SK-N-SH treated with all-trans-retinoic acid at 6 μM for 48 hours (cell line): ENCODE measurements at regions not wholly inside any gene's neighbourhood (a gene's known extent, or its start where the extent isn't known, plus 50 kb on each side); places are given as distances from the start of the nearest gene placed in this dataset.

Experiments used
- ATAC-seq: fragments of 200-7000 bp; cut with Tn5 transposase; 3 replicates; pipeline ENCODE4 v1.9.1; 2020; ENCODE audit warnings: mild to moderate bottlenecking, moderate library complexity
- ARNTL ChIP-seq: fragments of 450-650 bp; formaldehyde crosslinking; IDR thresholded peaks from 2 replicates; pipeline ENCODE4 v1.5.0; 2020; ENCODE audit warnings: low read depth, mild to moderate bottlenecking, moderate library complexity, borderline replicate concordance
- BACH2 ChIP-seq: fragments of 250-450 bp; sonication (Bioruptor Pico); IDR thresholded peaks from 2 replicates; pipeline ENCODE4 v1.9.0; 2021; ENCODE audit warnings: mild to moderate bottlenecking, borderline replicate concordance
- ESRRG ChIP-seq: fragments of 250-450 bp; sonication (Bioruptor Pico); IDR thresholded peaks from 2 replicates; pipeline ENCODE4 v1.6.1; 2021; ENCODE audit warnings: mild to moderate bottlenecking
- ISL1 ChIP-seq: fragments of 250-450 bp; sonication (Bioruptor Pico); IDR thresholded peaks from 2 replicates; pipeline ENCODE4 v2.1.2; 2022; ENCODE audit warnings: mild to moderate bottlenecking, moderate library complexity
- PPARA ChIP-seq: fragments of 250-450 bp; sonication (Bioruptor Pico); IDR thresholded peaks from 2 replicates; pipeline ENCODE4 v1.5.0; 2020; ENCODE audit warnings: mild to moderate bottlenecking, borderline replicate concordance
- RARB ChIP-seq: fragments of 250-450 bp; sonication (Bioruptor Pico); IDR thresholded peaks from 2 replicates; pipeline ENCODE4 v1.8.0; 2021; ENCODE audit warnings: mild to moderate bottlenecking, moderate library complexity
- SNAI2 ChIP-seq: fragments of 250-450 bp; sonication (Bioruptor Pico); IDR thresholded peaks from 2 replicates; pipeline ENCODE4 v1.5.0; 2020; ENCODE audit warnings: mild to moderate bottlenecking, moderate library complexity
- TCF4 ChIP-seq: fragments of 250-450 bp; sonication (Bioruptor Pico); IDR thresholded peaks from 2 replicates; pipeline ENCODE4 v1.8.0; 2021; ENCODE audit warnings: mild to moderate bottlenecking, moderate library complexity, borderline replicate concordance
- TOX ChIP-seq: fragments of 250-450 bp; sonication (Bioruptor Pico); IDR thresholded peaks from 2 replicates; pipeline ENCODE4 v1.8.0; 2021; ENCODE audit warnings: mild to moderate bottlenecking, moderate library complexity, borderline replicate concordance
- ZFP3 ChIP-seq: fragments of 250-450 bp; sonication (Bioruptor Pico); IDR thresholded peaks from 2 replicates; pipeline ENCODE4 v1.5.0; 2020; ENCODE audit warnings: mild to moderate bottlenecking, moderate library complexity
- ZFP30 ChIP-seq: fragments of 450-650 bp; formaldehyde crosslinking; IDR thresholded peaks from 2 replicates; pipeline ENCODE4 v1.5.0; 2022; ENCODE audit warnings: mild to moderate bottlenecking, moderate library complexity
- ZNF565 ChIP-seq: fragments of 450-650 bp; formaldehyde crosslinking; conservative IDR thresholded peaks from 2 replicates; pipeline ENCODE4 v1.5.0; 2020; ENCODE audit warnings: low read depth, mild to moderate bottlenecking, moderate library complexity
- ZNF70 ChIP-seq: fragments of 450-650 bp; formaldehyde crosslinking; IDR thresholded peaks from 2 replicates; pipeline ENCODE4 v1.5.0; 2020; ENCODE audit warnings: mild to moderate bottlenecking, moderate library complexity
- TF ChIP-seq, protein P1 (sequence below): fragments of 250-450 bp; sonication (Bioruptor Pico); IDR thresholded peaks from 2 replicates; pipeline ENCODE4 v1.5.0; 2020; ENCODE audit warnings: mild to moderate bottlenecking, moderate library complexity
- TF ChIP-seq, protein P2 (sequence below): fragments of 250-450 bp; sonication (Bioruptor Pico); IDR thresholded peaks from 2 replicates; pipeline ENCODE4 v1.8.0; 2020; ENCODE audit warnings: mild to moderate bottlenecking, moderate library complexity, borderline replicate concordance
- TF ChIP-seq, protein P3 (sequence below): fragments of 250-450 bp; sonication (Bioruptor Pico); IDR thresholded peaks from 2 replicates; pipeline ENCODE4 v1.5.1; 2021; ENCODE audit warnings: mild to moderate bottlenecking, moderate library complexity
- TF ChIP-seq, protein P4 (sequence below): fragments of 250-450 bp; sonication (Bioruptor Pico); IDR thresholded peaks from 2 replicates; pipeline ENCODE4 v1.8.0; 2021; ENCODE audit warnings: low read depth, mild to moderate bottlenecking, moderate library complexity, borderline replicate concordance

DNA sequence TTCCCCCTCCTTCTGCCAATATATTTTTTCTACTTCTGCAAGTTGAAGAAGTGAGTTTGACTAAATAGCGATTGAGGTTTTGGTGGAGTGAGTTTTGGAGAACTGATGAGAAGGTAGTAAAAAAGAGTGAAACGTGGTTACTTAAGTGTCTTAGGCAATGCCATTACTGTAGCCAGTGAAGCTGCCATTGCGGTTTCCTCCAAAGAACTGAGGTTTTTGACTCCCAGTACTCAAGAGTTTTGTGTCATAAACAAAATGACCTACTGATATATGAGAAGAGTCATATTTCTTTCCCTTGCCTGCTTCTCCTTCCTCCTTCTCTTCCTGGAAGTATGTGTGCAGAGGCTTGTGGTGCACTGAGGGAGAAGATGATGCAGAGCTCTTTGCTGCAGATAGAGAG is 554.5 kb upstream of the MAP3K7 start:
- ATAC-seq: no peak
- TF ChIP-seq TCF4 (CRISPR knock-in tag) (no peak), ZNF70 (CRISPR knock-in tag) (no peak), PPARA (CRISPR knock-in tag) (no peak), SNAI2 (CRISPR knock-in tag) (no peak), RARB (CRISPR knock-in tag) (no peak), BACH2 (CRISPR knock-in tag) (no peak), TOX (CRISPR knock-in tag) (no peak)
- TF ChIP-seq, protein P1, sequence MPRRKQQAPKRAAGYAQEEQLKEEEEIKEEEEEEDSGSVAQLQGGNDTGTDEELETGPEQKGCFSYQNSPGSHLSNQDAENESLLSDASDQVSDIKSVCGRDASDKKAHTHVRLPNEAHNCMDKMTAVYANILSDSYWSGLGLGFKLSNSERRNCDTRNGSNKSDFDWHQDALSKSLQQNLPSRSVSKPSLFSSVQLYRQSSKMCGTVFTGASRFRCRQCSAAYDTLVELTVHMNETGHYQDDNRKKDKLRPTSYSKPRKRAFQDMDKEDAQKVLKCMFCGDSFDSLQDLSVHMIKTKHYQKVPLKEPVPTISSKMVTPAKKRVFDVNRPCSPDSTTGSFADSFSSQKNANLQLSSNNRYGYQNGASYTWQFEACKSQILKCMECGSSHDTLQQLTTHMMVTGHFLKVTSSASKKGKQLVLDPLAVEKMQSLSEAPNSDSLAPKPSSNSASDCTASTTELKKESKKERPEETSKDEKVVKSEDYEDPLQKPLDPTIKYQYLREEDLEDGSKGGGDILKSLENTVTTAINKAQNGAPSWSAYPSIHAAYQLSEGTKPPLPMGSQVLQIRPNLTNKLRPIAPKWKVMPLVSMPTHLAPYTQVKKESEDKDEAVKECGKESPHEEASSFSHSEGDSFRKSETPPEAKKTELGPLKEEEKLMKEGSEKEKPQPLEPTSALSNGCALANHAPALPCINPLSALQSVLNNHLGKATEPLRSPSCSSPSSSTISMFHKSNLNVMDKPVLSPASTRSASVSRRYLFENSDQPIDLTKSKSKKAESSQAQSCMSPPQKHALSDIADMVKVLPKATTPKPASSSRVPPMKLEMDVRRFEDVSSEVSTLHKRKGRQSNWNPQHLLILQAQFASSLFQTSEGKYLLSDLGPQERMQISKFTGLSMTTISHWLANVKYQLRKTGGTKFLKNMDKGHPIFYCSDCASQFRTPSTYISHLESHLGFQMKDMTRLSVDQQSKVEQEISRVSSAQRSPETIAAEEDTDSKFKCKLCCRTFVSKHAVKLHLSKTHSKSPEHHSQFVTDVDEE: no peak
- TF ChIP-seq, protein P2, sequence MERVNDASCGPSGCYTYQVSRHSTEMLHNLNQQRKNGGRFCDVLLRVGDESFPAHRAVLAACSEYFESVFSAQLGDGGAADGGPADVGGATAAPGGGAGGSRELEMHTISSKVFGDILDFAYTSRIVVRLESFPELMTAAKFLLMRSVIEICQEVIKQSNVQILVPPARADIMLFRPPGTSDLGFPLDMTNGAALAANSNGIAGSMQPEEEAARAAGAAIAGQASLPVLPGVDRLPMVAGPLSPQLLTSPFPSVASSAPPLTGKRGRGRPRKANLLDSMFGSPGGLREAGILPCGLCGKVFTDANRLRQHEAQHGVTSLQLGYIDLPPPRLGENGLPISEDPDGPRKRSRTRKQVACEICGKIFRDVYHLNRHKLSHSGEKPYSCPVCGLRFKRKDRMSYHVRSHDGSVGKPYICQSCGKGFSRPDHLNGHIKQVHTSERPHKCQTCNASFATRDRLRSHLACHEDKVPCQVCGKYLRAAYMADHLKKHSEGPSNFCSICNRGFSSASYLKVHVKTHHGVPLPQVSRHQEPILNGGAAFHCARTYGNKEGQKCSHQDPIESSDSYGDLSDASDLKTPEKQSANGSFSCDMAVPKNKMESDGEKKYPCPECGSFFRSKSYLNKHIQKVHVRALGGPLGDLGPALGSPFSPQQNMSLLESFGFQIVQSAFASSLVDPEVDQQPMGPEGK: no peak

DNA sequence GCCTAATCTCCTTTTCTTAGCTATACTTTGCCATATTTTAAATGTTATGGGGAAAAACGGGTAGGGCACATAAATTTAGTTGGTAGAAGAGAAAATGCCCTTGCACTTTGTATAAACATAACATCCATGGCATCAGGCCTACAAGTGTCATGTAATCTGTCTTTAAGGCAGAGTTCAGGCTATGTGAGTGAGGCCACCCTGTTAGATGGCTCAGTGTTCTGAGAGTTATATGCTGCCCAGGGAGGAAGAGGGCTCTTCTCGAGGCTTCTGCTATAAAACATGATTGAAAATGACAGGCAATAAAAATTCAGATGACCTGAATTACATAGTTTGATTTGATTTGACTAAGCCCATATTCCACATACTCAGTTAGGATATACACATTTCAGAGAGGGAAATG is 553.6 kb upstream of the MAP3K7 start:
- TF ChIP-seq ISL1 (CRISPR knock-in tag): no peak
- TF ChIP-seq, protein P3, sequence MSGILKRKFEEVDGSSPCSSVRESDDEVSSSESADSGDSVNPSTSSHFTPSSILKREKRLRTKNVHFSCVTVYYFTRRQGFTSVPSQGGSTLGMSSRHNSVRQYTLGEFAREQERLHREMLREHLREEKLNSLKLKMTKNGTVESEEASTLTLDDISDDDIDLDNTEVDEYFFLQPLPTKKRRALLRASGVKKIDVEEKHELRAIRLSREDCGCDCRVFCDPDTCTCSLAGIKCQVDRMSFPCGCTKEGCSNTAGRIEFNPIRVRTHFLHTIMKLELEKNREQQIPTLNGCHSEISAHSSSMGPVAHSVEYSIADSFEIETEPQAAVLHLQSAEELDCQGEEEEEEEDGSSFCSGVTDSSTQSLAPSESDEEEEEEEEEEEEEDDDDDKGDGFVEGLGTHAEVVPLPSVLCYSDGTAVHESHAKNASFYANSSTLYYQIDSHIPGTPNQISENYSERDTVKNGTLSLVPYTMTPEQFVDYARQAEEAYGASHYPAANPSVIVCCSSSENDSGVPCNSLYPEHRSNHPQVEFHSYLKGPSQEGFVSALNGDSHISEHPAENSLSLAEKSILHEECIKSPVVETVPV (CRISPR knock-in tag): no peak
- no peak for TF ChIP-seq TOX (CRISPR knock-in tag)
- TF ChIP-seq, protein P4, sequence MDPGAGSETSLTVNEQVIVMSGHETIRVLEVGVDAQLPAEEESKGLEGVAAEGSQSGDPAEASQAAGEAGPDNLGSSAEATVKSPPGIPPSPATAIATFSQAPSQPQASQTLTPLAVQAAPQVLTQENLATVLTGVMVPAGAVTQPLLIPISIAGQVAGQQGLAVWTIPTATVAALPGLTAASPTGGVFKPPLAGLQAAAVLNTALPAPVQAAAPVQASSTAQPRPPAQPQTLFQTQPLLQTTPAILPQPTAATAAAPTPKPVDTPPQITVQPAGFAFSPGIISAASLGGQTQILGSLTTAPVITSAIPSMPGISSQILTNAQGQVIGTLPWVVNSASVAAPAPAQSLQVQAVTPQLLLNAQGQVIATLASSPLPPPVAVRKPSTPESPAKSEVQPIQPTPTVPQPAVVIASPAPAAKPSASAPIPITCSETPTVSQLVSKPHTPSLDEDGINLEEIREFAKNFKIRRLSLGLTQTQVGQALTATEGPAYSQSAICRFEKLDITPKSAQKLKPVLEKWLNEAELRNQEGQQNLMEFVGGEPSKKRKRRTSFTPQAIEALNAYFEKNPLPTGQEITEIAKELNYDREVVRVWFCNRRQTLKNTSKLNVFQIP: no peak
- TF ChIP-seq SNAI2 (CRISPR knock-in tag): no peak
- TF ChIP-seq ESRRG (CRISPR knock-in tag): no peak
- TF ChIP-seq ARNTL (CRISPR knock-in tag): no peak
- TF ChIP-seq ZFP30 (CRISPR knock-in tag): no peak
- TF ChIP-seq ZFP3 (CRISPR knock-in tag): no peak
- ATAC-seq: no peak

DNA sequence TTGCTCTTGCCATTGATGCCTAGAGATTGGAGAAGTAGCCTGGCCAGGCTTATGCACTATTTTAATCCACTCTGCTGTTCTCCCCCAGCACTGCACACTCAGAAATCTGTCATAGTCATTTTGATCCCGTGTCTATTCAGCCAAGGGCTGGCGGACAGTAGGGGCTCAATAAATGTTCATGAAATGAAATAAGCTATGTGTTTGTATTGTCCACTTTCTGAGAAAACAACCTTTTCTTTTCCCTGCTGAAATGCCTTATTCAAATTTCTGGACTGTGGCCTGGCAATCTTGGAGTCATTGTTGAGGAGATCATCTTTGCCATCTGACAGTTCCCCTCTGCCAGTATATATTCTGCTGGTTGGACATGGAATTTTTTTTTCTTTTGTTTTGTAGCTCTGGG is 550.4 kb upstream of the MAP3K7 start:
- ATAC-seq: no peak
- TF ChIP-seq RARB (CRISPR knock-in tag) (no peak), ZNF565 (CRISPR knock-in tag) (no peak)
- TF ChIP-seq, protein P3 (CRISPR knock-in tag): no peak
- TF ChIP-seq, protein P2: no peak
- TF ChIP-seq, protein P1: no peak
